NCI-H2107 treated with DMSO at 0.1 percent for 48 hours (cell line): ENCODE measurements at regions not wholly inside any gene's neighbourhood (a gene's known extent, or its start where the extent isn't known, plus 50 kb on each side); places are given as distances from the start of the nearest gene placed in this dataset.

Source experiments
- DNase-seq: peaks from one replicate; lab custom pipeline; 2025; ENCODE audit not compliant: unreplicated experiment; lab: John Stamatoyannopoulos, UW

DNA sequence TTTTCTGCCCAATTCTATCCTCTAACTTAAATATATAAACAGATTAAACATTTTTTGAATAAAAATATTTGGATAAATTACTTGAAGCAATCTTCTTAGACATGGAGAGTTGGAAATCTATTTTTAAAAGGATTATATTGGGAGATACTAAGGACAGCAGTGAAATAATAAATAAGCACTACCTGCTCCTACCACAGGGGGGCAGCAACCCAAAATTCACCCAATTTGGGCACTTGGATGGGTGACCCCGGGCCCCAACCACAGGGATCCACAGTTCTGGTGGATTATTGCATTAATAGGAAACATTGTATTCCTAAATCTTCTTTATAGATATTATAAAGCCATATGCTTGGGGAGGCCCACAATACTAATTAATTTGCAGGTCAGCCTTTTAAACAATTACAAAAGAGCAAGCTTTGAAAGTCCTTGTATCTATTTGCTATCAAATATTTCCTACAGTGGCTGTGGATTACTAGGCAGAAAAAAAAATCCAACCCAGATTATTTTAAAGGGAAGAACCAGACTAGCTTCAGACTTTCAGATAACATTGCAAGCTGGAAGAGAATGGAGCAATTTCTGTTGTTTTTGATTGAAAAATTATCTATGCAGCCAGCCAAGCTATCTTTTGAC, 66.4 kb upstream of the PDE10A start:
- no peak for DNase-seq

DNA sequence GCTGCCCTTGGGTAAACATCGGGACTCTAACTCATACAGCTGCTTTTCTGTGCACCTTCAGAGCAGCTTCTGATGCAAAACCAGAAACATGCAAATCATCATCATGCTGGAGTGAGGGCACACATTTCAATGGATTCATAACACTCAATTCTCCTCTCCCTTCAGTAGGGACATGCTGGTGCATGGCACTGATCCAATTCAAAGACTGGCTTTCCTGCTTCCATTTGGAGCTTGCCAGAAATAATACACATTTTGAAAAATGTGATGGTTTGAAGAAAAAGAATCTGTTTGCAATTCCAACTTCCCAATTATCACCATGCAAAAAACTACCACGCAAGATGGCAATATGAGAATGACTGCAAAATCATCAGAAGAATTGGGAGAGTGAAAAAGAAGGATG, 65.2 kb upstream of the PDE10A start:
- no peak for DNase-seq

DNA sequence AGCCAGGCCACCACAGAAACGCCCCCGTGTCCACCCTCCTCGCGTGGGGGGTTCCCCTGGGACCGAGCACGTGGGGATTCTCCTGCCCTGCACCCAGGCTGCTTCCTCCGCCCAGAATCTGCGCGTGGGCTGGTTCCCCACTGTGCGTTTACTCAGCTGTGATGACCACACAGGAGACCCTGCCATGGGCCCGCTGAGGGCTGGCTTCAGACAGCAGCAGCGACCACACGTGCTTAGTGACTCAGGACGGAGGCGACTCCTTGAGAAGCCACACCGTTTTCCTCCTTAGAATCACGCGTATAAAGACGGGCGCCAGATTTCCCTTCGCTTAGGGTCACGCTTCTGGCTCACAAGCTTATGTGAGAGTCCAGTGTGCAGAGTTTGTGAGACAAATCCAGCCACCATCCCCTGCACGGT, 63.9 kb upstream of the PDE10A start:
- no peak for DNase-seq

DNA sequence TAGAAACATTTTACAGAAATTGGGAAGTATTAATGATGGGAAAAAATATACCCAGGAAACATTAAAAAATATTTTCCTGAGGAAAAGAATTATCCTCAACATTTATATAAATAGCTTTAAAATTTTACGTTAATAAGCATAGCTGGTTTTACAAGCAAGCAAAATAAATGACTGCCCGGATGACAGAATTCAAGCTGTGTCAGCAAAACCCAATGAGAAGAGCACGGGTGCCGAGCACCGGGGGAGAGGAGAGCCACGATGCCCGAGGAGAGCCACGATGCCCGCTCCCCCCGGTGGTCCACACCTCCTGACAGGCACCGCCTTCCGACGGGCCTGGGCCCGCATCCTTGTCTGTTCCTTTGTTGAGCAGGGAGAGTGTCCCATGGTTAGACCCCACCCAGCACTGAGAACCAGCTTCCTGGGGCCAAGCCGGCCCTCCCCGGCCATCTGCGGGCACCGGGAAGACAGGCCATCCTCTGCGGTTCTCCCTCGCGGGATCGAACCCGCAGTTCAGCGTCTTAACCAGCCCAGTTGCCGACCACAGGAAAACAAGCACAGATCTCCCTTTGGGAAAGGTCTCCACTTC, 63.3 kb upstream of the PDE10A start:
- no peak for DNase-seq

DNA sequence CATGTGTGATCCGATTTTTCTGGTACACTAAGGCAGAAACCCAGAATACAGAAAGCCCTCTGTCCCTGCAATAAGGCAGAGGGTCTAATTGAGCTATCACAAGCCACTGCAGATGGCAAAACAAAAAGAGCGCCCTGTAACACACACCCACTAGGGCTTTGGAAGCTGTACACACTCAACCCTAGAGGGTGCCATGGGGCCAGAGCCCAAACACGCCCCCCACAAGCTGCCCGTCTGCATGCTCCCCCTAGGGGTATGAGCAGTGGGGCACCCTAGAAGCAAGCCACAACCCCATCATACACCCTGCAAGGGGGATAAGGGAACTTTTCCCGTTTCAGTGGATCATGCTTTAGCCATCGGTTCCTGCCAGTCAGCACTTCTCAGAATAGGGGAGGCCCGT, 62.2 kb upstream of the PDE10A start:
- no peak for DNase-seq

DNA sequence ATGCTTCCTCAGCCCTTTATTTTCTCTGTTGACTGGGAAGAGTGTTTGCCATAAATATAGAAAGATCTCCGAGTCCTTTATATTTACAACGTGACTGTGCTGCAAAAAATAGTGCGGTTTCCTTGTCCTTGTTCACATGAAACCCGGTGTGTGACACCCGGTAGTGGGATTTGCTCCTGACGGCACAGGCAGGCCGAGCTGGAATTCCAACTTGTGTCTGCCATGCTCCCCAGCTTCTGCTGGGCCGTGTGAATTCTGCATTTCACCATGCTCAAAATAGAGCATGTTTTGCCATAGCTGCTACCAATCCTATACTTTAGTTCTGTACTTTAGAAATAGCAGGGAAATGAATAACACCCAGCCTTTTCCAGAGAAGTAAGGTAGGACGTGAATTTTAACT, 60.3 kb upstream of the PDE10A start:
- no peak for DNase-seq

DNA sequence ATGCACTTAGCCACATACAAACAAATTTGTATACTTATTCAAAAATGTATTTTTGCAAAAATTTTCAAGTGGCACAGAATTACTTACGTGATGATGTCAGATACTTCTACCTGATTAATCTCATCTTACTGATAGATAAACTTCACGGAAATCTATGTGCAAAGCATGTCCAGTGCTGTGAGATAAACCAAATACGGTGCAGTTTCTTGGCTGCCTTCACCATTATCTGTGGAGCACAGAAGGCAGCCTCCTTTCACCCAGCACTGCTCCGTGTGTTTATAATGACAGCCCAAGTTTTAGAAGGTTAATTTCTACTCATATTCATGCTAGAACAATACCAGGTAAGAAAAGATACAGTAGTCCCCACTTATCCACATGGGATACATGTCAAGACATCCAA, 59.0 kb upstream of the PDE10A start:
- no peak for DNase-seq

DNA sequence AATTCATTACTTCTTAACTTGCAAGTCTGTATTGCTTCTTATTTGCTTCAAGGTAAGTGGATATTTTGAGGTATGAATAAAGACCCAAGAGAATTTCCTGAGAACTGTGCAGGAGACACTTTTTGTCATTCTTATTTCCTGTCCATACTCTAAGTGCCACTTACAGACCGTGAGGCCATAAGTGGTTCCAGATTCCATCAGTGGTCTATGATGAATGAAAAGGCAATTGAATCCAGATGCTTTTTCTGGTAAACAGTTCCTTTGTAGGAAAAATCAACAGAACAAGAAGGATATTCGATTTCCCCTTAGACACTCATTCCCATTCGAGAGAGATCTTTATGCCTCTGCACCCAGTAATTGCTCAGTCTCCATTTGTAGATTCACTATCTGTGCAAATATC, 58.3 kb upstream of the PDE10A start:
- DNase-seq, result no peak

DNA sequence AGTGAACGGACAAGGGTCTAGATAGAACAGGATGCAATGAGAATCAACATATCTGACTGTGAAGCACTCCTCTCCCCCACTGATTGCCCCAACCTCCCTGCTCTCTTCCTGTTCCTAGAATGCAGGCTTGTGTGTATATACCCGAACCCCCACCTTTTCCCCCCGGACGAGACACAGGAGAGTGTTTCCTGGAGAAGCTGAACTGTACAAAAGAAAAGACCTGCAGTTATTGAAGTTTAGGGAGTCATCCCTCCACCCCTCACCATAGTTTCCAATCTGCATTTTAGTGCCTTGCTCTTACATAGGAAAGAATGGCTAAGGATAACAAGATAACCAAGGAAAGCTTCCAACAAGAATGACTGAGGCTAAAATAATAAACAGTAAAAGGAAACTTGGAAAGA, 55.5 kb upstream of the PDE10A start:
- no peak for DNase-seq

DNA sequence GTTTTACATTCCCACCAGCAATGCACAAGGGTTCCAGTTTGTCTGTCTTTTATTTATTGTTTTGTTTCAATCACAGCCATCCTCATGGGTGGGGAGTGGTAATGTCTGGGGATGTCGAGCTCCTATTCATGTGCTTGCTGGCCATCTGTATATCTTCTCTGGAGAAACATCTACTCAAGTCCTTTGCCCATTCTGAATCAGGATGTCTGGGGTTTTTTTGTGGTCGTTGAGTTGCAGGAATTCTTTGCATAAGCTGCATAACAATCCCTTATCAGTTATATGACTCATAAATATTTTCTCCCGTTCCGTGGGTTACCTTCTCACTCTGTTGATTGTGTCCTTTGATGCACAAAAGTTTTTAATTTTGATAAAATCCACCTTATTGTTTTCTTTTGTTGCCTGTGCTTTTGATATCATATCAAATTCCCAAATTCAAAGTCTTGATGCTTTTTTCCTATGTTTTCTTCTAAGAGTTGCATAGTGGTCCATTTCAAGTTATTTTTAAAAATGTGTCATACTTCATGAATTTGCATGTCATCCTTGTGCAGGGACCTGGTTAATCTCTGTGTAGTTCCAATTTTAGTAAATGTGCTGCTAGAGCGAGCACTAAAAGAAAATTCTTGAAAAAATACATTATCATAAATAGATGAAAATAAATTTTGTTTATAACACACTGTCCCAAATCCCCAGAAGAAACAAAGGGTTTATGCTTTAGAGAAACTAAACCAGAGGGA, 54.9 kb upstream of the PDE10A start:
- DNase-seq, result no peak

DNA sequence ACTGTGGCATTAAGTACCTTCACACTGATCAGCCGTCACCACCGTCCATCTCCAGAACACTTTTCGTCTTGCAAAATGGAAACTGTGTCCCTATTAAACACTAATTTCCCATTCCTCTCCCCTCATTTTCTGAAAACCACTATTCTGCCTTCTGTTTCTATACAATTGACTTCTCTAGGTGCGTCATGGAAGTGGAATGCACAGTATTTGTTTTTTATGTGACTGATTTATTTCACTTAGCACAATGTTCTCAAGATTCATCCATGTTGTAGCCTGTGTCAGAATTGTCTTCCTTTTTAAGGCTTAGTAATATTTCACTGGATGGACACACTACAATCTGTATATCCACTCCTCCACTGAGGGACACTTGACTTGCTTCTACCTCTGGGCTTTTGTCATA, 53.8 kb upstream of the PDE10A start:
- DNase-seq, result no peak

DNA sequence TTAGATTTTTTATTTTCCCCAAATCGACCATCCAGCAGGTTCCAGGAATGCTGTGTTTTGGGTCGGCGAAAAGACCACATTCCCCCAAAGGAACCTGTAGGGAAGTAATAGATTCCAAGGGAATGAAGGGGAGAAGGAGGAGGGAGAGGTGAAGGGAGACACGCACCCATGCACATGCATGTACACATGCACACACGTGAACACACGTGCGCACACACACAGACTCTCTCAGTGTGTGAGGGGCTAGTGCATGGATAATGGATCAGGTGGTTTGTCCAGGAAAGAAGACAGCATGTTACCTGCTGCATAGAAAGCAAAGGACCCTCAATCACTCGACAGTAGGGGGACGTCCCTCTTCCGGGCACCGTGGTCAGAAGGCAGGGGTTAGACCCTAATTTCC, 52.4 kb upstream of the PDE10A start:
- DNase-seq, result no peak

DNA sequence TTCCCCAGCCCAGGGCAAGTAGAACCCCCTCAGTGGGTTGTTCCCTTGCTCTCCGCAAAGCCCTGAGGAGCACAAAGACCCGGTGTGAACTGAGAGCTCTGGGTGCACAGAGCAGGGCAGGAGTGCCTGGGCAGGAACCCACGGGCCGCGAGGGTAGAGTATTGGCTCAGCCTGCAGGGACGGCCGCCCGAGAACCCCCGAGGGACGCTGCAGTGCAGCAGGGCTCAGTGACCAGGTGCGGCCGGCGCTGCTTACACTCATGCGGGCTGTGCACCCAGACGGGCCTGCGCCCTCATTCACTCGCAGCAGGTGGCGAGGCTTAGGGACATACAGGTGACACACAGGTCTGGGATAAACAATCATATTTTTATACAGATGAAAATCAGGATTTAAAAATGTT, 51.9 kb upstream of the PDE10A start:
- no peak for DNase-seq

DNA sequence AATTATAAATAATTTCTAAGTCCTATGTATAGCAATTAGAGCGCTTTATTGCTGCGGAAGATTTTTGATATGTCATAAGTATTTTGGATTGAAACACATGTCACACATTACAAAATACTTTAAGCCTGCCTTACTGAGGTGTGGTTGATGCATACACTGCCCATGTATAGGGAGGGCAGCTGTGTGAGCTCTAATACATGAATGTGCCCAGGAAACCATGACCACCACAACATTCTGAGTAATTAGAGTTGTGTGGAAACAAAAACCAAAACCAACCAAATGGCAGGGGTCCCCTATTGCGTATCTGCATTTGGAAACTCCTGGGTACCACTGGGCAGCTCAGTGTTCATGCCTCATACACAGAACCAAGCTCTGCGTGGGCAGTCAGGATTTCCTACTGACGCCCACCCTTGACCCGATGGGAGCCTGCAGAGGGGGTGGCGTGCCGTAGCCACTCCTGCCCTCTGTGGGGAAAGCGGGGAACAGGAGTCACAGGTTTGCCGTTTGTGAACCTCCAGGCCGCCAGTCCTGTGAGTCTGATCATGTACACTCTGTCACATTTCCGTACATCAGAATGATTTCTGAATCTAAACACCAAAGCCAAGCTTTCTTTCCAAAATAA, 50.9 kb upstream of the PDE10A start:
- no peak for DNase-seq
